NCI-H1436 (cell line): ENCODE measurements at regions not wholly inside any gene's neighbourhood (a gene's known extent, or its start where the extent isn't known, plus 50 kb on each side); places are given as distances from the start of the nearest gene placed in this dataset.
"Not testable (repeated sequence)": the region's sequence is repeated elsewhere in the genome, so short reads cannot be mapped to it uniquely, and the experiment has no call there.

ENCODE experiments used
- DNase-seq: peaks from one replicate; lab custom pipeline; 2025; lab: John Stamatoyannopoulos, UW

- peak; percentile 6 for DNase-seq
These were observed 156.6 kb downstream of the UNC5CL start for GRCh38 chr6:40882323-40882997.

DNA sequence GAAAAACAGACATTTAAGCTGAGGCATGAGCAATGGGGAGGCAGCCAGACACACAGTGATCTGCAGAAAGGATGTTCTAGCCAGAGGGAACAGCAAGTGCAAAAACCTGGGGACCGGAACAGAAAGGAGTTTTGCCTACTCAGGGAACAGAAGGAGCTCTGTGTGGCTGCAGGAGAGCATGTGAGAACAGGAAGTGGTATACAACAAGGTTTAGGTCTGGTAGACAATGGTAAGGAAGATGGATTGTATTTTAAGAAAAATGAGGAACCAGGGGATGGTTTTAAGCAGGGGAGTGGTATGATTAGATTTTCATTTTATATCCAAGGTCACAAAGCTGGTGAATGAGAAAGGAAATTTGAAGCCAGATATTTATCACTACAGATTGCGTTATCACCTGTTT lies 157.5 kb downstream of the UNC5CL start:
- no peak for DNase-seq

DNA sequence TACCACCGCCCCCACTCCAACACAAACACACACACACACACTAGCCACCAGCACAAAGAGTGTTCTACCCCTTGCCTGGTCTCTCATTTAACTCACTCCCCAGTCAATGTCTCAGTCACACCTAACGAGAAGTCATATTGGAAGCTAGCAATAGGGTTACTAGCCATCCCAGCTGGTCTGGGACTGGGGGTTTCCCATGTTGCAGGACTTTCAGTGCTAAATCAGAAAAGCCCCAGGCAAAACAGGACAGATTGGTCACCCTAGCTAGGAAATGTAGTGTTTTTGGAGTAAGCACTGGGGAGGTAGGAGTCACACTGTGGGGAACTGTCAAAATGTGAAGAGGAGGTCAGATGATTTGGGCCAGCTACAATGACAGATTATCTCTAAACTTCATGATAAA lies 158.1 kb downstream of the UNC5CL start:
- DNase-seq = no peak

GRCh38 chr6:40879169-40879568 lies 159.9 kb downstream of the UNC5CL start:
- no peak for DNase-seq

DNA sequence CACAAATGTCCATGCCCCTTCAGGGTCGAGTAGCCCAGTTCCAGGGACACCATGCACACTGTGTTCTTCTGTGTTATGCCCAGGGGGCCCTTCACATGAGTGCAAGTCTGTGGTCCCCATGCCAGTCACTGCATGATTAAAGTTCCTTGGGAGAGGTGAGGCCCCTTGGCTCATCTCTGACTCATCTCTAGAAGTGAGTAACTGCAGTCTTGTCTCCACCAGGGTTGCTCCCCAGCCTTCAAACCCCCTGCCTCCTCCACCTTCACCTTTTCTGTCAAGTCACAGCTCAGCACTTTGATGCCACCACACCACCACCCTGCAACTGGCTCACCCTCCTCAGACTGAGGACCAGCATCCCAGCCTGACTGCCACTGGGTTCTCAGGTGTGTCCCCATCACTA lies 161.7 kb downstream of the UNC5CL start:
- no peak for DNase-seq

DNA sequence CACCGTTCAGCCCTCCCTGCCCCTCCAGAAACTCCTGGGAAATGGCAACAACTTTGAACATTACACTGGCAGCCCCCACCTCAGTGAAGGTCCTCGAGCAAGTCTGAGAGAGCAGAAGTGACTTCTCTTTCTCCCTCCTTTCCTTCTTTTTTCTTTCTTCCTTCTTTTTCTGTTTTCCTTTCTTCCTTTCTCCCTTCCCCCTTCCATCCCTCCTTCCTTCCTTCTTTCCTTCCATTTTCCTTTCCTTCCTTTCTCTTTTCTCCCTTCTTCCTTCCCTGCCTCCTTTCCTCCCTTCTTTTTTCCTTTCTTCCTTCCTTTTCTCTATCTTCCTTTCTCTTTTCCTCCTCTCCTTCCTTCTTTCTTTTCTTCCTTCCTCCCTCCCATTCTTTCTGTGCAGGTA lies 162.7 kb downstream of the UNC5CL start:
- DNase-seq = no peak

- DNase-seq = no peak
These were observed 164.5 kb downstream of the UNC5CL start for GRCh38 chr6:40874495-40874894.

- DNase-seq = no peak
These were observed 167.6 kb downstream of the UNC5CL start for GRCh38 chr6:40871424-40871823.

- DNase-seq = not testable (repeated sequence)
These were observed 170.7 kb downstream of the UNC5CL start for GRCh38 chr6:40868089-40868865.

- DNase-seq = not testable (repeated sequence)
These were observed 171.5 kb downstream of the UNC5CL start for GRCh38 chr6:40867527-40867926.

DNA sequence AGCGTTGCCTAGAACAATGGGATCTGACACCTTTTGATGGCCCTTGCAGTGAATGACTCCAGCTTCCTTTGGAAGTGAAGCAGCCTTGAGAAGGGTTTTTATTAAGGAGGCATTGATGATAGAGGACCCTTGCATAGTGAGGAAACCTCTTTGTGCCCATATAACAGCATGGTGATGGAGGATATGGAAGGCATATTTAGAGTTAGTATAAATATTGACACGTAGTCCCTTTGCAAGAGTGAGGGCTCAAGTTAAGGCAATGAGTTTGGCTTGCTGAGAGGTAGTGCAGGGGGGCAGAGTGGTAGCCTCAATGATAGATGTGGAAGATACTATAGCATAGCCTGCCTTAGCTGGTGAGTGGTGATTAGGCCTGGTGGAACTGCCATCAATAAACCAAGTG lies 173.8 kb downstream of the UNC5CL start:
- not testable (repeated sequence) for DNase-seq

- DNase-seq = no peak
These were observed 178.6 kb downstream of the UNC5CL start for GRCh38 chr6:40860443-40860842.

DNA sequence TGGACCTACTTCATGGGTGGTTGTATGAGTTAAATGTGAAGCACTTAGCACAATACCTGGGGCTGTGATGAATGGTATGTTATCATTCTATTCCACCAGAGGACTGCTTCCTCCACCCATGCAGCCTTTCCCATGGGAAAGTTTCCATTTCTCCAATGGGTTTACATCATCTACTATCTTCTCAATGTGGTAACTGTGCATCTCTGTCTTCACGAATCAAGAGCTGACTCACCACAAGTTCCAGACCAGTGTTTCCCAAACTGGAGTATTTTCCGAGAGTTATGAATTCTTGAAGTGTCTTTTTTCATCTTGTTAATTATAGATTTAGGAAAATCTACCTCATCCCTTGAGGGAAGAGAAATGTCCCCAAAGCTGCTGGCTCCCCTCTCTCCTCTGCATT lies 182.8 kb downstream of the UNC5CL start:
- no peak for DNase-seq

GRCh38 chr6:40855168-40855880 lies 183.7 kb downstream of the UNC5CL start:
- no peak for DNase-seq

DNA sequence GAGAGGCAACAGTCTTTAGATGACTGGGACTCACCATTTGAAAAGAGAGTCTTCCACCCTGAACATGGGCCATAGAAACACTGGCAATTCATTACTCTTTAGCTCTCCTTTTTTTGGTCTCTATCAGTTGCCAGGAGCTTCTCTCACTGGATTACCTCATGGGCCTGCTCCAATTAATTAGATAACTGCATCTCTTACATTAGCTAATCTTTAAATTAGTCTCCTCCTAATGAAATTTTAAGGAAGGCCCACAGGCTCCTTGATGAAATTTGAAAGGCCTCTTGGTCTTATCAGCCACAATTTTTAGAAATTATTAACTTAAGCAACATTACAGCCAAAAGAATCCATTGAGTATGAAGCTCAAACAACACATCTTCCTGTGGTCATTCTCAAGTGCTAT lies 184.4 kb downstream of the UNC5CL start:
- DNase-seq = no peak

GRCh38 chr6:40852779-40853373 lies 186.1 kb downstream of the UNC5CL start:
- no peak for DNase-seq

DNA sequence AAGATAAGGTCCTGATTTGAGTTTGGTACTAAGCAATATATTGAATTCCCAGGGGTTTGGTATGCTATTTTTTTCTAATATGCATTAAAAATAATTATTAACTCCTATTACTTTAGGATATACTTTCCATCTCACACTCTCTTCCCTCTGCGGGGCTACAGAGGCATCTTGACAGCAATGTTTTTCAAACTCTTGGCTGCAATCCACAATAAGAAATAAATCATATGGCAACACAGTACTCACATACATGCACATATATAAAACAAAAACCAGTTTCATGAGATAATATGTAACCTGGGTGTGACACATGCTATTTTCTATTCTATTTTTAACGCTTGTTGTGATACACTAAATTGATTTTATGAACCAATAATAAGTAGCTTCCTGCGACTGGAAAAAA lies 189.5 kb downstream of the UNC5CL start:
- no peak for DNase-seq

- no peak for DNase-seq
These were observed 190.0 kb downstream of the UNC5CL start for GRCh38 chr6:40848868-40849514.

DNA sequence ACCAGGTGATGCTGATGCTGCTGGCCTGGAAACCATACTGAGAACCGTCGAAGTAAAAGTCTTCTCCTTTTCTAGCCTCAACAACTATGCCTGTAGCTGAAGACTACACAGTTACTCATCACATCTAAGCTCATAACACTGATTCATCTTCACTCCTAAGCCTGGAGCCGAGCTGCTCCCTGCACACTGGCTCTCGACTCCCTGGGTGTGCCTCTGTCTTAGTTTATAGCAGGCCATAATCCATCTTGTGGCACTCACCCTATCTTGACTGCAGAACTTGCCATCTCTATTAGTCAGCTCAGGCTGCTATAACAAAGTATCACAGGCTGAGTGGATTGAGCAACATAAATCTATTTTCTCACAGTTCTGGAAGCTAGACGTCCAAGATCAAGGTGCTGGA lies 191.0 kb downstream of the UNC5CL start:
- DNase-seq = no peak

DNA sequence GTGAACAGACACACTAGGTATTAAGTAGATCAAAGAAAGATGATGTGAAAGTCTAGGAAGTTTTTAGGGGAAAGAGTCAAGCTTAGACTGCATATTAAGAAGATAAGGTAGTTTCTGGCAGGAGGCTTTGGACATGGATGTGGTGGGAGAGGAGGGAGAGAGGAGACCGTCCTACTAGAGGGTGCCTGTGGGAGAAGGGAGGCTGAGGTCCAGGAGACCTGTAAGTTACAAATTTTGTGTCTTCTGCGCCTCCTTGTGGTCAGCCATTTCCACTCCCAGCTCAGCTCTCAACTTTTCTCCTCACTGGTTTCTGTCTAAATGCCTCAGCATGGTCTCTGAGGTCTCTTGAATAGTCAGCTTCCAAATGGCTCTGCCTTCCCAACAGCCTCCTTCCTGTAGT lies 193.5 kb downstream of the UNC5CL start:
- DNase-seq = no peak

DNA sequence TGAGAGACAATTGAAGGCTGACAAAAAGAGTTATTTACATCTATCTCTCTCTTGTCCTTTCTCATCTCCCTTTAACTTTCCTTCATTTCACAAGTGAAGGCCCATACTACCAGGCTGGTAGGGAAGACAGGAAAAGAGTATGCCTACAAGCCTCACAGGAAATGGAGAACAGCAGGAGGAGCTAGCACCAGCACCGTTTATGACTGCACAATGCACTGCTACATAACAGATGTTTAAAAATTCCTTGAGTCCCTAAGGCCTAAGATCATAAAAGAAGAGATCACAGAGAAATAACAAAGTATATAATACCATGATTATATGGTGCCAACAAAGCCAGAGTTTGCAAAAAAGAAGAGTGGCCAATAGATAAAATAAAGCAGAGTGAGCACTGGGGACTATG lies 194.8 kb downstream of the UNC5CL start:
- no peak for DNase-seq

DNA sequence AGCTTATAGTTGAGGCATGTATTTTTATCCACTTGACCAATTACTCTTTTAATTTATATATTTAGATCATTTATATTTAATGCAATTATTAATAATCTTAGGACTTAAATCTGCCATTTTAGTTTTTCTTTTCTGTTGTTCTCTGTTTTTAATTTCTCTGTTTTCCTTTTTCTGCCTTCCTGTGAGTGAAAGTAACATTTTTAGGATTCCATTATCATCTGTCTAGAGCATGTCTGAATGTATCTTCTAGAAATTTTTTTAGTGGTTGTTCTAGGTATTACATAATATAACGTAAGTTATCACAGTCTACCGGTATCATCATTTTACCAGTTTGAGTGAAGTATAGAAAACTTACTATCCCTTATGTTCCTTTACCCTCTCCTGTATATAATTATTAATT lies 197.3 kb downstream of the UNC5CL start:
- DNase-seq = no peak
